H9 (cell line): ENCODE measurements at regions not wholly inside any gene's neighbourhood (a gene's known extent, or its start where the extent isn't known, plus 50 kb on each side); places are given as distances from the start of the nearest gene placed in this dataset.

ENCODE experiments used
- DNase-seq: peaks from one replicate; pipeline ENCODE4 v3.0.0-alpha.2; 2017
- H2AFZ ChIP-seq: one replicate; pipeline ENCODE4 v1.6.1; 2013; ENCODE audit warnings: mild to moderate bottlenecking, low read length, control low read depth, moderate library complexity
- H2AK5ac ChIP-seq: 2 replicates; pipeline ENCODE4 v1.6.1; 2013; ENCODE audit warnings: low read length, control low read depth, mixed read lengths; ENCODE audit not compliant: insufficient read length
- H2BK120ac ChIP-seq: one replicate; pipeline ENCODE4 v1.6.1; 2013; ENCODE audit warnings: low read depth, mild to moderate bottlenecking, low read length, control low read depth, inconsistent platforms; ENCODE audit not compliant: poor library complexity, severe bottlenecking
- H2BK12ac ChIP-seq: 2 replicates; pipeline ENCODE4 v1.6.1; 2013; ENCODE audit warnings: low read length, control low read depth, mixed read lengths, low read depth; ENCODE audit not compliant: insufficient read length
- H2BK15ac ChIP-seq: 2 replicates; pipeline ENCODE4 v1.6.1; 2013; ENCODE audit warnings: low read depth, low read length, control low read depth
- H2BK20ac ChIP-seq: one replicate; pipeline ENCODE4 v1.6.1; 2013; ENCODE audit warnings: low read depth, mild to moderate bottlenecking, low read length, control low read depth, inconsistent platforms; ENCODE audit not compliant: poor library complexity, severe bottlenecking
- H2BK5ac ChIP-seq: 2 replicates; pipeline ENCODE4 v1.6.1; 2013; ENCODE audit warnings: low read length, control low read depth, mixed read lengths; ENCODE audit not compliant: insufficient read length
- H3K14ac ChIP-seq: 2 replicates; pipeline ENCODE4 v1.6.1; 2013; ENCODE audit warnings: low read length, control low read depth; ENCODE audit not compliant: insufficient read depth
- H3K18ac ChIP-seq: 2 replicates; pipeline ENCODE4 v1.6.1; 2013; ENCODE audit warnings: low read depth, mild to moderate bottlenecking, mixed read lengths, low read length, control low read depth; ENCODE audit not compliant: insufficient read length
- H3K23ac ChIP-seq: 2 replicates; pipeline ENCODE4 v1.6.1; 2013; ENCODE audit warnings: low read length, control low read depth, mixed read lengths, low read depth; ENCODE audit not compliant: insufficient read length
- H3K23me2 ChIP-seq: 2 replicates; pipeline ENCODE4 v1.6.1; 2013; ENCODE audit warnings: low read depth, mild to moderate bottlenecking, mixed read lengths, low read length, control low read depth; ENCODE audit not compliant: insufficient read length, poor library complexity, severe bottlenecking
- H3K27ac ChIP-seq: 2 replicates; pipeline ENCODE4 v1.5.1; 2013; ENCODE audit warnings: low read length, control low read depth, mixed read lengths, low read depth; ENCODE audit not compliant: insufficient read length
- H3K27me3 ChIP-seq: 2 replicates; pipeline ENCODE4 v1.6.1; 2013; ENCODE audit warnings: low read length, control low read depth, inconsistent platforms; ENCODE audit not compliant: insufficient read depth
- H3K4ac ChIP-seq: 2 replicates; pipeline ENCODE4 v1.6.1; 2013; ENCODE audit warnings: low read depth, mild to moderate bottlenecking, control low read depth, inconsistent platforms, low read length, moderate library complexity
- H3K4me1 ChIP-seq: 2 replicates; pipeline ENCODE4 v1.6.1; 2013; ENCODE audit warnings: low read length, control low read depth, inconsistent platforms; ENCODE audit not compliant: insufficient read depth
- H3K4me2 ChIP-seq: 2 replicates; pipeline ENCODE4 v1.6.1; 2013; ENCODE audit warnings: low read length, control low read depth, mixed read lengths; ENCODE audit not compliant: insufficient read length, insufficient read depth
- H3K56ac ChIP-seq: 2 replicates; pipeline ENCODE4 v1.6.1; 2013; ENCODE audit warnings: low read depth, mild to moderate bottlenecking, mixed read lengths, low read length, control low read depth; ENCODE audit not compliant: insufficient read length
- H3K79me1 ChIP-seq: 2 replicates; pipeline ENCODE4 v1.6.1; 2013; ENCODE audit warnings: low read depth, mild to moderate bottlenecking, moderate library complexity, low read length, control low read depth, inconsistent platforms; ENCODE audit not compliant: insufficient read depth, poor library complexity, severe bottlenecking
- H3K79me2 ChIP-seq: 2 replicates; pipeline ENCODE4 v1.6.1; 2013; ENCODE audit warnings: low read length, control low read depth, inconsistent platforms; ENCODE audit not compliant: insufficient read depth
- H3K9ac ChIP-seq: 2 replicates; pipeline ENCODE4 v1.6.1; 2013; ENCODE audit warnings: low read length, control low read depth, mixed read lengths; ENCODE audit not compliant: insufficient read length; ENCODE audit errors: extremely low read depth
- H3K9me3 ChIP-seq: one replicate; pipeline ENCODE4 v1.6.1; 2013; ENCODE audit warnings: low read depth, low read length, inconsistent platforms; ENCODE audit not compliant: control insufficient read depth
- H3T11ph ChIP-seq: one replicate; pipeline ENCODE4 v1.6.1; 2013; ENCODE audit warnings: mild to moderate bottlenecking, low read length, control low read depth, inconsistent platforms
- H4K20me1 ChIP-seq: one replicate; pipeline ENCODE4 v1.6.1; 2013; ENCODE audit not compliant: control insufficient read depth, insufficient read length, insufficient read depth
- H4K5ac ChIP-seq: 2 replicates; pipeline ENCODE4 v1.6.1; 2013; ENCODE audit warnings: low read depth, mild to moderate bottlenecking, mixed read lengths, low read length, control low read depth; ENCODE audit not compliant: insufficient read length
- H4K8ac ChIP-seq: replicated peaks from 2 replicates; pipeline ENCODE4 v1.6.1; 2013; ENCODE audit warnings: low read length, control low read depth, mixed read lengths, low read depth; ENCODE audit not compliant: insufficient read length
- H4K91ac ChIP-seq: 2 replicates; pipeline ENCODE4 v1.6.1; 2013; ENCODE audit warnings: low read depth, mild to moderate bottlenecking, moderate library complexity, mixed read lengths, low read length, control low read depth; ENCODE audit not compliant: insufficient read length
- H3K27ac Mint-ChIP-seq, 3 experiments: 2 replicates in 2 of 3; 3 replicates in 1 of 3; pipeline ENCODE4 v1.8.0; 2020 to 2021; ENCODE audit warnings: mixed read lengths in 3 of 3, mild to moderate bottlenecking in 1 of 3, moderate library complexity in 1 of 3
- H3K27me3 Mint-ChIP-seq: 2 replicates; pipeline ENCODE4 v1.8.0; 2021; ENCODE audit warnings: low read depth, mild to moderate bottlenecking, moderate library complexity, mixed read lengths
- H3K36me3 Mint-ChIP-seq, 3 experiments: 2 replicates in 2 of 3; 3 replicates in 1 of 3; pipeline ENCODE4 v1.8.0; 2020 to 2021; ENCODE audit warnings: low read depth in 3 of 3, mixed read lengths in 3 of 3; ENCODE audit not compliant: insufficient read depth in 1 of 3
- H3K4me1 Mint-ChIP-seq, 2 experiments: 2 replicates each; pipeline ENCODE4 v1.8.0; 2020; ENCODE audit warnings: mixed read lengths in 2 of 2
- H3K4me3 Mint-ChIP-seq, 2 experiments: 2 replicates in 1 of 2; 3 replicates in 1 of 2; pipeline ENCODE4 v1.8.0; 2020 to 2021; ENCODE audit warnings: mild to moderate bottlenecking in 2 of 2, mixed read lengths in 2 of 2, moderate library complexity in 1 of 2
- H3K9me3 Mint-ChIP-seq, 2 experiments: 2 replicates in 1 of 2; 3 replicates in 1 of 2; pipeline ENCODE4 v1.8.0; 2020; ENCODE audit warnings: mild to moderate bottlenecking in 2 of 2, mixed read lengths in 2 of 2, moderate library complexity in 1 of 2
- WGBS: extraction: QIAGEN DNeasy Blood & Tissue Kit; methylation state at CpG from one replicate; pipeline ENCODE4 v1.1.7; 2013; ENCODE audit warnings: missing lambda C conversion rate, low lambda C conversion rate, mixed read lengths; ENCODE audit not compliant: insufficient read length; ENCODE audit errors: extremely low coverage; 5-methylcytosine and 5-hydroxymethylcytosine counted together
- TF ChIP-seq, protein P1 (sequence below): fragments of 200-600 bp; sonication (generic); conservative IDR thresholded peaks from 3 replicates; pipeline ENCODE4 v1.8.0; 2021; ENCODE audit warnings: antibody characterized with exemption, mild to moderate bottlenecking

DNA sequence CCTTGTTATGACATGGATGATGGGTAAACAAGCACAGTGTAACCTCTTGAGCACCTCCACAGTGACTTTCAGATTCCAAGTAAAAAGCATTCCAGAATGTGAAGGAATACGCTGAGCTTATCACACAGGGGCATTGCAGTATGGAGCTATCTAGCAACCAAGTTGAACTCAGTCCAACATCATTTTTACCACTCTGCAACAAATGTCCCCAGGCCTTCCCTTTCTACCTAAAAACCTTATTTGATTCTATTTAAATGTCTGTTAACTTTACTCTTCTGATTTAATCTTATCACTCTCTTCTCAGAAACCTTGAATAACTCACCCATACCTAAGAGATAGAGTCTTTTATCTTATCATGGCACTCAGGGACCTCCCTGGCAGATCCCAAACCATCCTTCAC, 195.8 kb upstream of the CDYL start:
- Histone ChIP-seq H4K20me1 (no peaks in the 10 kb centered on the region), H3K23me2 (no peaks in the 10 kb centered on the region), H2BK15ac (no peak overlapping the region), H3T11ph (no peak overlapping the region), H3K27me3 (no peaks in the 10 kb centered on the region), H3K27ac (no peak overlapping the region), H3K4me2 (no peak overlapping the region), H3K14ac (no peak overlapping the region), H4K8ac (no peak overlapping the region), H3K23ac (no peak overlapping the region), H4K91ac (no peak overlapping the region), H2BK20ac (no peak overlapping the region), H3K4me1 (no peaks in the 10 kb centered on the region), H2BK5ac (no peak overlapping the region), H3K4ac (no peak overlapping the region), H2AFZ (no peak overlapping the region), H4K5ac (no peak overlapping the region), H3K79me2 (no peaks in the 10 kb centered on the region), H3K9ac (no peak overlapping the region), H2BK12ac (no peak overlapping the region), H3K79me1 (no peaks in the 10 kb centered on the region), H3K56ac (no peak overlapping the region), H3K18ac (no peak overlapping the region), H2AK5ac (no peak overlapping the region), H3K9me3 (no peaks in the 10 kb centered on the region), H2BK120ac (no peak overlapping the region)
- Mint-ChIP-seq H3K4me1 (peaks cover 4 to 5% of the 10 kb centered on the region in 2 experiments; a peak in 3 of 4 replicates), H3K27me3 (no peaks in the 10 kb centered on the region), H3K4me3 (no peak overlapping the region), H3K9me3 (no peaks in the 10 kb centered on the region; a peak in 1 of 5 replicates), H3K27ac (no peak overlapping the region), H3K36me3 (no peaks in the 10 kb centered on the region; a peak in 1 of 7 replicates)
- TF ChIP-seq, protein P1, sequence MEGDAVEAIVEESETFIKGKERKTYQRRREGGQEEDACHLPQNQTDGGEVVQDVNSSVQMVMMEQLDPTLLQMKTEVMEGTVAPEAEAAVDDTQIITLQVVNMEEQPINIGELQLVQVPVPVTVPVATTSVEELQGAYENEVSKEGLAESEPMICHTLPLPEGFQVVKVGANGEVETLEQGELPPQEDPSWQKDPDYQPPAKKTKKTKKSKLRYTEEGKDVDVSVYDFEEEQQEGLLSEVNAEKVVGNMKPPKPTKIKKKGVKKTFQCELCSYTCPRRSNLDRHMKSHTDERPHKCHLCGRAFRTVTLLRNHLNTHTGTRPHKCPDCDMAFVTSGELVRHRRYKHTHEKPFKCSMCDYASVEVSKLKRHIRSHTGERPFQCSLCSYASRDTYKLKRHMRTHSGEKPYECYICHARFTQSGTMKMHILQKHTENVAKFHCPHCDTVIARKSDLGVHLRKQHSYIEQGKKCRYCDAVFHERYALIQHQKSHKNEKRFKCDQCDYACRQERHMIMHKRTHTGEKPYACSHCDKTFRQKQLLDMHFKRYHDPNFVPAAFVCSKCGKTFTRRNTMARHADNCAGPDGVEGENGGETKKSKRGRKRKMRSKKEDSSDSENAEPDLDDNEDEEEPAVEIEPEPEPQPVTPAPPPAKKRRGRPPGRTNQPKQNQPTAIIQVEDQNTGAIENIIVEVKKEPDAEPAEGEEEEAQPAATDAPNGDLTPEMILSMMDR = no peak
- WGBS = no CpG with 5 or more reads among the region's 1 CpG
- DNase-seq = no peak
